GM23338 (cell line): ENCODE measurements at regions not wholly inside any gene's neighbourhood (a gene's known extent, or its start where the extent isn't known, plus 50 kb on each side); places are given as distances from the start of the nearest gene placed in this dataset.

Experiments used
- ATAC-seq: fragments of 200-7000 bp; cut with Tn5 transposase; 3 replicates; pipeline ENCODE4 v1.9.1; 2020
- DNase-seq: peaks from one replicate; pipeline ENCODE4 v3.0.0-alpha.2; 2015; ENCODE audit warnings: low spot score
- H2AFZ ChIP-seq: fragments of 200-600 bp; sonication (generic); 2 replicates; pipeline ENCODE4 v1.8.0; 2016; ENCODE audit warnings: antibody characterized with exemption, mild to moderate bottlenecking, moderate library complexity
- H3F3A ChIP-seq: fragments of 200-600 bp; sonication (generic); replicated peaks from 2 replicates; pipeline ENCODE4 v1.8.0; 2017; ENCODE audit warnings: antibody characterized with exemption, mixed run types, low read depth
- H3K27ac ChIP-seq: fragments of 200-600 bp; sonication (generic); 2 replicates; pipeline ENCODE4 v1.6.1; 2016; ENCODE audit warnings: low read depth
- H3K27me3 ChIP-seq: fragments of 200-600 bp; sonication (generic); 2 replicates; pipeline ENCODE4 v1.8.0; 2016; ENCODE audit warnings: mild to moderate bottlenecking, mixed run types, moderate library complexity; ENCODE audit not compliant: insufficient read depth
- H3K36me3 ChIP-seq: fragments of 200-600 bp; sonication (generic); 2 replicates; pipeline ENCODE4 v1.8.0; 2016; ENCODE audit warnings: mild to moderate bottlenecking; ENCODE audit not compliant: insufficient read depth
- H3K4me1 ChIP-seq: fragments of 200-600 bp; sonication (generic); 2 replicates; pipeline ENCODE4 v1.8.0; 2016; ENCODE audit warnings: mild to moderate bottlenecking, moderate library complexity; ENCODE audit not compliant: insufficient read depth
- H3K4me2 ChIP-seq: fragments of 200-600 bp; sonication (generic); 2 replicates; pipeline ENCODE4 v1.7.1; 2017; ENCODE audit warnings: mixed run types
- H3K4me3 ChIP-seq: fragments of 200-600 bp; sonication (generic); 2 replicates; pipeline ENCODE4 v1.6.1; 2016; ENCODE audit warnings: mixed run types
- H3K79me2 ChIP-seq: fragments of 200-600 bp; sonication (generic); replicated peaks from 2 replicates; pipeline ENCODE4 v1.8.0; 2017; ENCODE audit warnings: mild to moderate bottlenecking; ENCODE audit not compliant: insufficient read depth
- H3K9me2 ChIP-seq: fragments of 200-600 bp; sonication (generic); 2 replicates; pipeline ENCODE4 v1.8.0; 2017; ENCODE audit not compliant: insufficient read depth
- H4K20me1 ChIP-seq: fragments of 200-600 bp; sonication (generic); replicated peaks from 2 replicates; pipeline ENCODE4 v1.8.0; 2017; ENCODE audit warnings: mild to moderate bottlenecking; ENCODE audit not compliant: insufficient read depth
- H3K27ac Mint-ChIP-seq: 2 replicates; pipeline ENCODE4 v1.8.0; 2020; ENCODE audit warnings: inconsistent platforms, mild to moderate bottlenecking, moderate library complexity, mixed read lengths
- H3K27me3 Mint-ChIP-seq: 3 replicates; pipeline ENCODE4 v1.8.0; 2022; ENCODE audit warnings: low read depth, mild to moderate bottlenecking, moderate library complexity, mixed read lengths, inconsistent platforms; ENCODE audit not compliant: insufficient read depth, poor library complexity
- H3K36me3 Mint-ChIP-seq: 3 replicates; pipeline ENCODE4 v1.8.0; 2021; ENCODE audit warnings: low read depth, mild to moderate bottlenecking, inconsistent platforms, moderate library complexity, mixed read lengths
- H3K4me1 Mint-ChIP-seq: 3 replicates; pipeline ENCODE4 v1.8.0; 2020; ENCODE audit warnings: mild to moderate bottlenecking, inconsistent platforms, mixed read lengths
- H3K4me3 Mint-ChIP-seq: 3 replicates; pipeline ENCODE4 v1.8.0; 2021; ENCODE audit warnings: moderate library complexity, mild to moderate bottlenecking, inconsistent platforms, mixed read lengths
- H3K9me3 Mint-ChIP-seq: 3 replicates; pipeline ENCODE4 v1.8.0; 2020; ENCODE audit warnings: moderate library complexity, mild to moderate bottlenecking, inconsistent platforms, mixed read lengths
- CREB1 ChIP-seq: fragments of 250-450 bp; sonication (Bioruptor Pico); IDR thresholded peaks from 2 replicates; pipeline ENCODE4 v1.5.0; 2020; ENCODE audit warnings: low read depth, mild to moderate bottlenecking, moderate library complexity
- EZH2 ChIP-seq: fragments of 200-600 bp; sonication (generic); IDR thresholded peaks from one replicate; pipeline ENCODE4 v1.8.0; 2017; ENCODE audit warnings: antibody characterized with exemption, mild to moderate bottlenecking, low read depth; ENCODE audit not compliant: unreplicated experiment
- EZH2phosphoT487 ChIP-seq: fragments of 200-600 bp; sonication (generic); IDR thresholded peaks from one replicate; pipeline ENCODE4 v1.8.1; 2018; ENCODE audit warnings: antibody characterized with exemption; ENCODE audit not compliant: unreplicated experiment
- JUNB ChIP-seq: IDR thresholded peaks from one replicate; pipeline ENCODE4 v1.6.1; 2016; ENCODE audit warnings: antibody characterized with exemption; ENCODE audit not compliant: unreplicated experiment
- NANOG ChIP-seq: IDR thresholded peaks from 2 replicates; pipeline ENCODE4 v1.6.1; 2016; ENCODE audit warnings: antibody characterized with exemption, borderline replicate concordance
- POLR2AphosphoS5 ChIP-seq: IDR thresholded peaks from 2 replicates; pipeline ENCODE4 v1.6.1; 2016; ENCODE audit warnings: antibody characterized with exemption, low read depth
- STAT1 ChIP-seq: IDR thresholded peaks from one replicate; pipeline ENCODE4 v1.6.1; 2016; ENCODE audit warnings: antibody characterized with exemption; ENCODE audit not compliant: unreplicated experiment
- ZNF114 ChIP-seq: fragments of 250-450 bp; sonication (Bioruptor Pico); IDR thresholded peaks from 2 replicates; pipeline ENCODE4 v1.5.0; 2020; ENCODE audit warnings: mild to moderate bottlenecking, moderate library complexity
- ZNF331 ChIP-seq: fragments of 250-450 bp; sonication (Bioruptor Pico); IDR thresholded peaks from 2 replicates; pipeline ENCODE4 v1.5.0; 2020; ENCODE audit warnings: low read depth, mild to moderate bottlenecking, moderate library complexity
- TF ChIP-seq, protein P1 (sequence below): IDR thresholded peaks from one replicate; pipeline ENCODE4 v1.6.1; 2018; ENCODE audit warnings: antibody characterized with exemption; ENCODE audit not compliant: unreplicated experiment
- TF ChIP-seq, protein P2 (sequence below): IDR thresholded peaks from 2 replicates; pipeline ENCODE4 v1.6.1; 2016; ENCODE audit warnings: antibody characterized with exemption

DNA sequence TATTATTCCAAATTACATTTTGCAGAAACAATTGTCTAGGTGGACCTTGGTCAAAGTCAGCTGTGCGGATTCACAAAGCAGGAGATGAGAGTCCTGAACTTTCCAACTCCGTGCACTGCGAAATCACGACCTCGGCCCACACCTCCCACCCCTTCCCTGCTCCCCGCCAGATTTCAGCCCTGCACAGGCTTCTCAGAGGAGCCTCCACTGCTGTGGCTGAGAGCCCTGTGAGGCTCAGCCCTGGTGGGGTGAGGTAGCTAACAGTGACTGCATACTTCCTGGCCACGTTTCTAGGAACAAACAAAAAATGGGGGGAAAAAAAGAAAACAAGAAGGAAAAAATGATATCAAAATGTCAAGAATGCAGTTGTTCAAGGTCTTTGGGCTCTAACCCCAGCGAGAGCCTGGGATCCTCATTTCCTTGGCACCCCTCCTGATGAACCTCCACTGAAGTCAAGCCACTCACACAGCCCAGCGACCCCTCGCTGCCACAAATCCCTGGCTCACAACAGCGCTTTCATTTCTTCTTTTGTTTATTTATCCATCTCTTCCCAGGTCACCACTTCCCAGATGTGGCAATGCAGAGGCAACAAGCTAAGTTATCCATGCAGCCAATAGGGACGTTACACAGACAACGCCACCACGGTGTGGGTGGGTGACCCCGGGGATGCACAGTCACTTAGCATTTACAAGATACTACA is 729.7 kb upstream of the ID2 start:
- H3K36me3 ChIP-seq = no peaks in the 10 kb centered on the region
- H2AFZ ChIP-seq = peak overlapping the region; percentile 78
- no peak overlapping the region for H3K27ac ChIP-seq
- H3K4me1 ChIP-seq = no peaks in the 10 kb centered on the region; the same call in 1 of the 2 replicates
- Mint-ChIP-seq H3K4me1 (0 out of 3 replicates have a peak, but pooled peaks cover 3% of the 10 kb centered on the region), H3K4me3 (no peak overlapping the region), H3K9me3 (no peaks in the 10 kb centered on the region; the same call in 2 of the 3 replicates), H3K27me3 (no peaks in the 10 kb centered on the region), H3K27ac (no peak overlapping the region), H3K36me3 (no peaks in the 10 kb centered on the region)
- H3K4me2 ChIP-seq = no peak overlapping the region
- ATAC-seq (no peak; the same call in 2 of the 3 replicates), DNase-seq (no peak)
- no peaks in the 10 kb centered on the region for H3F3A ChIP-seq
- H3K79me2 ChIP-seq = no peaks in the 10 kb centered on the region
- no peak for TF ChIP-seq NANOG
- no peak for TF ChIP-seq EZH2phosphoT487
- no peak for TF ChIP-seq EZH2
- no peak for TF ChIP-seq ZNF114 (CRISPR knock-in tag)
- TF ChIP-seq CREB1 = no peak
- TF ChIP-seq STAT1 = no peak
- TF ChIP-seq JUNB = no peak
- TF ChIP-seq POLR2AphosphoS5 = no peak
- TF ChIP-seq, protein P1, sequence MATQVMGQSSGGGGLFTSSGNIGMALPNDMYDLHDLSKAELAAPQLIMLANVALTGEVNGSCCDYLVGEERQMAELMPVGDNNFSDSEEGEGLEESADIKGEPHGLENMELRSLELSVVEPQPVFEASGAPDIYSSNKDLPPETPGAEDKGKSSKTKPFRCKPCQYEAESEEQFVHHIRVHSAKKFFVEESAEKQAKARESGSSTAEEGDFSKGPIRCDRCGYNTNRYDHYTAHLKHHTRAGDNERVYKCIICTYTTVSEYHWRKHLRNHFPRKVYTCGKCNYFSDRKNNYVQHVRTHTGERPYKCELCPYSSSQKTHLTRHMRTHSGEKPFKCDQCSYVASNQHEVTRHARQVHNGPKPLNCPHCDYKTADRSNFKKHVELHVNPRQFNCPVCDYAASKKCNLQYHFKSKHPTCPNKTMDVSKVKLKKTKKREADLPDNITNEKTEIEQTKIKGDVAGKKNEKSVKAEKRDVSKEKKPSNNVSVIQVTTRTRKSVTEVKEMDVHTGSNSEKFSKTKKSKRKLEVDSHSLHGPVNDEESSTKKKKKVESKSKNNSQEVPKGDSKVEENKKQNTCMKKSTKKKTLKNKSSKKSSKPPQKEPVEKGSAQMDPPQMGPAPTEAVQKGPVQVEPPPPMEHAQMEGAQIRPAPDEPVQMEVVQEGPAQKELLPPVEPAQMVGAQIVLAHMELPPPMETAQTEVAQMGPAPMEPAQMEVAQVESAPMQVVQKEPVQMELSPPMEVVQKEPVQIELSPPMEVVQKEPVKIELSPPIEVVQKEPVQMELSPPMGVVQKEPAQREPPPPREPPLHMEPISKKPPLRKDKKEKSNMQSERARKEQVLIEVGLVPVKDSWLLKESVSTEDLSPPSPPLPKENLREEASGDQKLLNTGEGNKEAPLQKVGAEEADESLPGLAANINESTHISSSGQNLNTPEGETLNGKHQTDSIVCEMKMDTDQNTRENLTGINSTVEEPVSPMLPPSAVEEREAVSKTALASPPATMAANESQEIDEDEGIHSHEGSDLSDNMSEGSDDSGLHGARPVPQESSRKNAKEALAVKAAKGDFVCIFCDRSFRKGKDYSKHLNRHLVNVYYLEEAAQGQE = no peak
- TF ChIP-seq, protein P2, sequence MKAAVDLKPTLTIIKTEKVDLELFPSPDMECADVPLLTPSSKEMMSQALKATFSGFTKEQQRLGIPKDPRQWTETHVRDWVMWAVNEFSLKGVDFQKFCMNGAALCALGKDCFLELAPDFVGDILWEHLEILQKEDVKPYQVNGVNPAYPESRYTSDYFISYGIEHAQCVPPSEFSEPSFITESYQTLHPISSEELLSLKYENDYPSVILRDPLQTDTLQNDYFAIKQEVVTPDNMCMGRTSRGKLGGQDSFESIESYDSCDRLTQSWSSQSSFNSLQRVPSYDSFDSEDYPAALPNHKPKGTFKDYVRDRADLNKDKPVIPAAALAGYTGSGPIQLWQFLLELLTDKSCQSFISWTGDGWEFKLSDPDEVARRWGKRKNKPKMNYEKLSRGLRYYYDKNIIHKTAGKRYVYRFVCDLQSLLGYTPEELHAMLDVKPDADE = no peak
- peaks cover 12% of the 10 kb centered on the region; the same call in 1 of the 2 replicates for H3K9me2 ChIP-seq
- no peaks in the 10 kb centered on the region for H4K20me1 ChIP-seq
- no peaks in the 10 kb centered on the region for H3K27me3 ChIP-seq
- no peak overlapping the region for H3K4me3 ChIP-seq

GRCh38 chr2:7953195-7953594 is 728.7 kb upstream of the ID2 start:
- Histone ChIP-seq H3F3A (no peaks in the 10 kb centered on the region), H3K36me3 (no peaks in the 10 kb centered on the region)
- DNase-seq = no peak
- TF ChIP-seq, protein P2 = no peak
- TF ChIP-seq POLR2AphosphoS5 (no peak), EZH2 (no peak), ZNF331 (no peak), ZNF114 (CRISPR knock-in tag) (no peak), STAT1 (no peak), NANOG (no peak)
- TF ChIP-seq, protein P1 = no peak

More at GRCh38 chr2:7953195-7953594, 728.7 kb upstream of the ID2 start:
- H4K20me1 ChIP-seq = no peaks in the 10 kb centered on the region
- no peak overlapping the region for H3K27ac ChIP-seq
- Mint-ChIP-seq H3K27ac (no peak overlapping the region), H3K4me1 (0 out of 3 replicates have a peak, but pooled peaks cover 3% of the 10 kb centered on the region), H3K27me3 (no peaks in the 10 kb centered on the region), H3K9me3 (no peaks in the 10 kb centered on the region; the same call in 2 of the 3 replicates), H3K36me3 (no peaks in the 10 kb centered on the region), H3K4me3 (no peak overlapping the region)
- no peaks in the 10 kb centered on the region; the same call in 1 of the 2 replicates for H3K4me1 ChIP-seq
- H3K27me3 ChIP-seq = no peaks in the 10 kb centered on the region
- no peak overlapping the region for H3K4me3 ChIP-seq
- no peak for ATAC-seq
- H3K79me2 ChIP-seq = no peaks in the 10 kb centered on the region
- H2AFZ ChIP-seq = peak overlapping the region; percentile 76; the same call in 1 of the 2 replicates
- H3K9me2 ChIP-seq = peaks cover 5% of the 10 kb centered on the region; the same call in 1 of the 2 replicates
- no peak overlapping the region for H3K4me2 ChIP-seq
